ENCODE measurements at regions not wholly inside any gene's neighbourhood (a gene's known extent, or its start where the extent isn't known, plus 50 kb on each side); places are given as distances from the start of the nearest gene placed in this dataset.

- DNase-seq (ENCODE audit: low spot score), result no peak
Observed at GRCh38 chr16:11492808-11493530, 93.8 kb downstream of the LITAF start.

More at GRCh38 chr16:11492808-11493530, 93.8 kb downstream of the LITAF start:
- Histone ChIP-seq H3K36me3 (ENCODE audit: control insufficient read depth in 4 of 4, insufficient read depth in 3 of 4, low read depth in 1 of 4, low read length in 3 of 4) (no peaks in the 10 kb centered on the region), H3K27ac (ENCODE audit: low read depth in 1 of 2, low read length in 2 of 2) (no peak overlapping the region), H3K4me1 (ENCODE audit: control insufficient read depth in 4 of 4, insufficient read depth in 4 of 4, low read length in 3 of 4) (peaks cover 11 to 19% (median 14%) of the 10 kb centered on the region in 4 donors), H3K9ac (ENCODE audit: low read depth in 1 of 2, low read length in 2 of 2) (no peak overlapping the region), H3K9me3 (ENCODE audit: control insufficient read depth in 4 of 4, low read length in 3 of 4) (no peaks in the 10 kb centered on the region), H3K4me3 (ENCODE audit: low read depth in 1 of 3, low read length in 3 of 3) (no peak overlapping the region), H3K27me3 (ENCODE audit: control insufficient read depth in 4 of 4, insufficient read depth in 4 of 4, low read length in 3 of 4) (no peaks in the 10 kb centered on the region)
- TF ChIP-seq, protein P1, sequence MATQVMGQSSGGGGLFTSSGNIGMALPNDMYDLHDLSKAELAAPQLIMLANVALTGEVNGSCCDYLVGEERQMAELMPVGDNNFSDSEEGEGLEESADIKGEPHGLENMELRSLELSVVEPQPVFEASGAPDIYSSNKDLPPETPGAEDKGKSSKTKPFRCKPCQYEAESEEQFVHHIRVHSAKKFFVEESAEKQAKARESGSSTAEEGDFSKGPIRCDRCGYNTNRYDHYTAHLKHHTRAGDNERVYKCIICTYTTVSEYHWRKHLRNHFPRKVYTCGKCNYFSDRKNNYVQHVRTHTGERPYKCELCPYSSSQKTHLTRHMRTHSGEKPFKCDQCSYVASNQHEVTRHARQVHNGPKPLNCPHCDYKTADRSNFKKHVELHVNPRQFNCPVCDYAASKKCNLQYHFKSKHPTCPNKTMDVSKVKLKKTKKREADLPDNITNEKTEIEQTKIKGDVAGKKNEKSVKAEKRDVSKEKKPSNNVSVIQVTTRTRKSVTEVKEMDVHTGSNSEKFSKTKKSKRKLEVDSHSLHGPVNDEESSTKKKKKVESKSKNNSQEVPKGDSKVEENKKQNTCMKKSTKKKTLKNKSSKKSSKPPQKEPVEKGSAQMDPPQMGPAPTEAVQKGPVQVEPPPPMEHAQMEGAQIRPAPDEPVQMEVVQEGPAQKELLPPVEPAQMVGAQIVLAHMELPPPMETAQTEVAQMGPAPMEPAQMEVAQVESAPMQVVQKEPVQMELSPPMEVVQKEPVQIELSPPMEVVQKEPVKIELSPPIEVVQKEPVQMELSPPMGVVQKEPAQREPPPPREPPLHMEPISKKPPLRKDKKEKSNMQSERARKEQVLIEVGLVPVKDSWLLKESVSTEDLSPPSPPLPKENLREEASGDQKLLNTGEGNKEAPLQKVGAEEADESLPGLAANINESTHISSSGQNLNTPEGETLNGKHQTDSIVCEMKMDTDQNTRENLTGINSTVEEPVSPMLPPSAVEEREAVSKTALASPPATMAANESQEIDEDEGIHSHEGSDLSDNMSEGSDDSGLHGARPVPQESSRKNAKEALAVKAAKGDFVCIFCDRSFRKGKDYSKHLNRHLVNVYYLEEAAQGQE (IDR thresholded peaks at IDR 0.05), result no peak
- TF ChIP-seq, protein P2, sequence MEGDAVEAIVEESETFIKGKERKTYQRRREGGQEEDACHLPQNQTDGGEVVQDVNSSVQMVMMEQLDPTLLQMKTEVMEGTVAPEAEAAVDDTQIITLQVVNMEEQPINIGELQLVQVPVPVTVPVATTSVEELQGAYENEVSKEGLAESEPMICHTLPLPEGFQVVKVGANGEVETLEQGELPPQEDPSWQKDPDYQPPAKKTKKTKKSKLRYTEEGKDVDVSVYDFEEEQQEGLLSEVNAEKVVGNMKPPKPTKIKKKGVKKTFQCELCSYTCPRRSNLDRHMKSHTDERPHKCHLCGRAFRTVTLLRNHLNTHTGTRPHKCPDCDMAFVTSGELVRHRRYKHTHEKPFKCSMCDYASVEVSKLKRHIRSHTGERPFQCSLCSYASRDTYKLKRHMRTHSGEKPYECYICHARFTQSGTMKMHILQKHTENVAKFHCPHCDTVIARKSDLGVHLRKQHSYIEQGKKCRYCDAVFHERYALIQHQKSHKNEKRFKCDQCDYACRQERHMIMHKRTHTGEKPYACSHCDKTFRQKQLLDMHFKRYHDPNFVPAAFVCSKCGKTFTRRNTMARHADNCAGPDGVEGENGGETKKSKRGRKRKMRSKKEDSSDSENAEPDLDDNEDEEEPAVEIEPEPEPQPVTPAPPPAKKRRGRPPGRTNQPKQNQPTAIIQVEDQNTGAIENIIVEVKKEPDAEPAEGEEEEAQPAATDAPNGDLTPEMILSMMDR (IDR thresholded peaks at IDR 0.05; ENCODE audit: low read depth, low read length, missing input control), result no peak
- no peak for TF ChIP-seq NR2F2 (IDR thresholded peaks at IDR 0.05)
- TF ChIP-seq MAX (IDR thresholded peaks at IDR 0.05), result no peak
- no peak for TF ChIP-seq ZBTB33 (IDR thresholded peaks at IDR 0.05)
- TF ChIP-seq YY1 (IDR thresholded peaks at IDR 0.05), result no peak
- no peak for TF ChIP-seq RXRA (IDR thresholded peaks at IDR 0.05)
- TF ChIP-seq JUND (IDR thresholded peaks at IDR 0.05), result no peak
- no peak for TF ChIP-seq ATF3 (IDR thresholded peaks at IDR 0.05)
- WGBS, result over 99% methylated on average over 4 of the region's 4 CpGs

Measured in liver (tissue), 8 donors.